Stimulated activated CD4-positive, alpha-beta T cell treated with anti-CD3 and anti-CD28 coated beads, Interleukin-12 subunit alpha, Interleukin-12 subunit beta, amount 100 ng/mL, for 48 hours (primary cell): ENCODE measurements at regions not wholly inside any gene's neighbourhood (a gene's known extent, or its start where the extent isn't known, plus 50 kb on each side); places are given as distances from the start of the nearest gene placed in this dataset.
"Not testable (repeated sequence)": the region's sequence is repeated elsewhere in the genome, so short reads cannot be mapped to it uniquely, and the experiment has no call there.

ENCODE experiments used
- DNase-seq, 3 donors: peaks; one replicate each; pipeline ENCODE4 v3.0.0-alpha.2; 2020; ENCODE audit warnings: low read depth in 2 of 3, low spot score in 1 of 3

GRCh38 chr5:27814286-27814685, 775.9 kb upstream of the CDH9 start:
- DNase-seq = no peak

GRCh38 chr5:27810458-27810857, 772.1 kb upstream of the CDH9 start:
- no peak for DNase-seq

DNA sequence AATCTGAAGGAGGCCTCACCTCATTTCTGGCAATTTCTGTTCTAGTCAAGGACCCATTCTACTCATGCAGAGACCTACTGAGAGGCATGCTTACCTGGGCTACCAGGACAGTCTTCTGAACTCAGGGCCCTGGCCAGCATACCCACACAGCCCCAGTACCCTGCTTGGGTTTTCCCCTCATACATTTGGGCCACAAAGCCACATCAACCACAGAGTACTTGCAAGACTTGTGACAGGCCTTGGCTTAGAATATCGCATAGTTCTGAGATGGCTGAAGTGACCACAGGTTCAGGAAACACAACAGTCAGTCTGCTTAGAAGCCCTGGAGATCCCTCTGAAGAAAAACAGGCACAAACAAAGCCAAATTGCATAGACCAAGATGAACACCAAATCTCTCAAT, 758.8 kb upstream of the CDH9 start:
- DNase-seq = no peak

DNA sequence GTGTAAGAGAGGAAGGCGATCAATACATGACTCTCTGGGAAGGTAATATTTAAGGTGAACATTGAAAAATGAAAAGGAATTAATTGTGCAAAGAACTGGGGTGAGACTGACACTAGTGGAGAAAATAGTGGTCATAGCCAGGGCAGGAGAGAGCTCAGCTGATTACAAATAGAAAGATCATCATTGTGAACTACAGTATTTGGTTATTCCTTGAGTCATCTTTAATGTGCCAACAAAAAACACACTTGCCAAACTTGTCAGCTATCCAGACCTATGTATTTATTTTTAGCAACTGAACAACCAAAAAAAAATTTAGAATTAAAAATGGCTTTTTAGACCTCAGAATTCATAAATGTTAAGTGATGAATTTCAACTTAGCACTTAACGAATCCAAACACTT, 749.8 kb upstream of the CDH9 start:
- no peak for DNase-seq

GRCh38 chr5:27784317-27784716, 745.9 kb upstream of the CDH9 start:
- DNase-seq = no peak

GRCh38 chr5:27778121-27778520, 739.7 kb upstream of the CDH9 start:
- DNase-seq = no peak

- no peak for DNase-seq
Observed at GRCh38 chr5:27773636-27774035, 735.2 kb upstream of the CDH9 start.

GRCh38 chr5:27773166-27773565, 734.8 kb upstream of the CDH9 start:
- no peak for DNase-seq

DNA sequence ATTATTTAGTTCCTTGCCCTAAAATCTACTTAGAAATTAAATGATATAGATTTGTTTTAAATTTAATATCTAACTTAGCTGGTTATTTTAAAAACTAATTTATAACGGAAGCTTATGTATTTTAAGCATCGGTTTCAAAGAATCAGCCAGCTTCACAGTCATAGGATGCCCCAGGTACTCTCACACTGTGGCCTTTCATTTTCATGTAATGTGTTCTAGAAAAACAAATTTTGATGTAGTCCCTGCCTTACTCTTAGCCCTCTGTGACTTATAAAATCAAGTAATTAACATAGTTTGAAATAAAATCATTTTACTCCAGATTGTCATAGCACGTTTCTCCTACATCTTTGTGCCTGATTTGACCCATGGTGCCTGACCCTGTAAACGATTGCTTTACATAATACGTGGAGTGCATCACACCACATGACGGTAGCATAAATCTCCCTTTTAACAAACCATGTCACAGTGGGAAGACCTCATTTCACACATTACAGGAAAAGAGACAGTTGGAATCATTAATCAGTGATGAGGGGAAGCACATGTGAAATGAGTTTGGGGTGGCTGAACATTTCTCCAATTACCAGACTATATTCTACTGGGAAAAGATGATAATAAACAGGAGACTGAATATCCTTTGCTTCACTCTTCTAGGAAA, 731.5 kb upstream of the CDH9 start:
- DNase-seq = no peak

DNA sequence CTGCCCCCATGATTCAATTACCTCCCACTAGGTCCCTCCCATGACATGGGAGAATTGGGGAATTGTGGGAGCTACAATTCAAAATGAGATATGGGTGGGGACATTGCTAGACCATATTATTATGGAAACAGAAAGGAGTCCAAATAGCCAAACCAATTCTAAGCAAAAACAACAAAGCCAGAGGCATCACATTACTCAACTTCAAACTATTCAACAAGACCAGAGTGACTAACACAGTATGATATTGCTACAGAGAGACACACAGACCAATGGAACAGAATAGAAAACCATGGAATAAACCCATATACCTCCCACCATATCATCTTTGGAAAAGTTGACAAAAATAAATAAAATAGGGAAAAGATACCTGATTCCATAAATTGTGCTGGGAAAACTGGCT, 710.5 kb upstream of the CDH9 start:
- no peak for DNase-seq

- DNase-seq = not testable (repeated sequence)
Observed at GRCh38 chr5:27743383-27743979, 705.1 kb upstream of the CDH9 start.

DNA sequence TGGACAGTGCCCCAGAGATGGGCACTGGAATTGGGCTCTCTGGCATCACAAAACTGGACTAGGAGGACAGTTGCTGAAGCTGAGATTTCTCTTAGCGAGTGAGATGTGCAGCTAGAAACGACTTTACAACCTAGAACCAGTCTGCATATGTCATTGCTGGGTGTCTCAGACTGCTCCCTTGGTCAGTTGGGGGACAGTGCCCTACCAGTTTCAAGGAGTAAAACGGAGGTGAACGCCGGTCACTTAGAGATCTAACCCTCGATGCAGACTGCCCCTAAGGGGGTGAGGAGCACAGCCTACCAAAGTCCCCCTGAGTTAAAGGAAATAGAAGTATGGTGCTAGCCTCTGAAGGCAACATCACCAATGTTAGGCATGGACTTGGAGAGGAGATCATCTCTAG, 704.4 kb upstream of the CDH9 start:
- DNase-seq = no peak

DNA sequence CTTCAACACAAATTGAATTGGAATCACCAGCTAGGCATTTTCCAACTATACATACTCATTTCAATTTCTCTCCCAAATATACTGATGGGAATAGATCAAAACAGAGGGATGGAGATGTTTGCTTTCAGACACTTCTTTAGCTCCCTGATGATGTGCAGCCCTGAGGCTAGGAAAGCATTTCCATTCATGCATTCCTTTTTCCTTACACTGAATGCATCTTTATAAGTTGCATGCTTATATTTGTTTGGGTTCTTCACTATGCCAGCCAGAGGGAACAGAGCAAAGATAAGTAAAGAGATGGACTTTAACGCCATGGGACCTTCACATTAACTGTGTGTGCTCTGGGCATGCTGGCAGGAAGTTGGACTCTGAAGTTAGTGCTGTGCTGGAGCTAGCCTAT, 696.5 kb upstream of the CDH9 start:
- no peak for DNase-seq

- no peak for DNase-seq
Observed at GRCh38 chr5:27733237-27733636, 694.9 kb upstream of the CDH9 start.

GRCh38 chr5:27727254-27727653, 688.9 kb upstream of the CDH9 start:
- DNase-seq = no peak

- no peak for DNase-seq
Observed at GRCh38 chr5:27722337-27722736, 684.0 kb upstream of the CDH9 start.

GRCh38 chr5:27708534-27708933, 670.1 kb upstream of the CDH9 start:
- no peak for DNase-seq

DNA sequence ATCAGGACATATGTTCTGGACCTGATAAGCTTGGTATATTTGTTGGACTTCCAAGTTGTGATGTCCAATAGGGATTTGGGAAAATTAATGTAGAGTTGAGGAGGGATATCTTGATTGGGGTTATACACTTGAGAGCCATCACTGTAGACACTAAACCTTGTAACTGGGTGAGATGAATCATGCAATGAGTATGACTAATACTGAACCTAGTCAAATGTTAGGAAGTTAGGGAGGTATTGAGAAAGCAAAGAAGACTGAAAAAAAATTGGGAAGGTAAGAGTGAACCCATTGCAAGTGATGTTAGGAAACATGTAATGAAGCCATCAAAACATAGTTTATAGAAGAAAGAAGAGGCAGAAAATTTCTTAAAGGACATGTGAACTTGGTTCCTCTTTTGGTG, 668.4 kb upstream of the CDH9 start:
- DNase-seq = no peak

DNA sequence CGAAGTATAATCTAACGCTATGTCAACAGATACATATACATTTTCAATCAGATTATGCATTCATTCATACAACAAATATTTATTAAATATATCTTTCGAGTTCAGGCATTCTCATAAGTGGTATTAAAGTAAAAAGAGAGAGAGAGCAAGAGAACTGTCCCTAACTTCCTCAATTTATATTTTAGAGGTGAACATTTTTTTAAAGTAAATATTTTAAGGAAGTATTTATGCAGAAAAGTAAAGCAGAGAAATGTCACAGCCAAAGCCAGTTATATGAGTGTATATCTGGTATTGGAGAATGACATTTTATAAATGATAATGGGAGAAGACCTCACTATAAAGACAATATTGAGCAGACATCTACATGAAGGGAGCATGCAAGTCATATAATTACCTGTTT, 667.3 kb upstream of the CDH9 start:
- DNase-seq = no peak

DNA sequence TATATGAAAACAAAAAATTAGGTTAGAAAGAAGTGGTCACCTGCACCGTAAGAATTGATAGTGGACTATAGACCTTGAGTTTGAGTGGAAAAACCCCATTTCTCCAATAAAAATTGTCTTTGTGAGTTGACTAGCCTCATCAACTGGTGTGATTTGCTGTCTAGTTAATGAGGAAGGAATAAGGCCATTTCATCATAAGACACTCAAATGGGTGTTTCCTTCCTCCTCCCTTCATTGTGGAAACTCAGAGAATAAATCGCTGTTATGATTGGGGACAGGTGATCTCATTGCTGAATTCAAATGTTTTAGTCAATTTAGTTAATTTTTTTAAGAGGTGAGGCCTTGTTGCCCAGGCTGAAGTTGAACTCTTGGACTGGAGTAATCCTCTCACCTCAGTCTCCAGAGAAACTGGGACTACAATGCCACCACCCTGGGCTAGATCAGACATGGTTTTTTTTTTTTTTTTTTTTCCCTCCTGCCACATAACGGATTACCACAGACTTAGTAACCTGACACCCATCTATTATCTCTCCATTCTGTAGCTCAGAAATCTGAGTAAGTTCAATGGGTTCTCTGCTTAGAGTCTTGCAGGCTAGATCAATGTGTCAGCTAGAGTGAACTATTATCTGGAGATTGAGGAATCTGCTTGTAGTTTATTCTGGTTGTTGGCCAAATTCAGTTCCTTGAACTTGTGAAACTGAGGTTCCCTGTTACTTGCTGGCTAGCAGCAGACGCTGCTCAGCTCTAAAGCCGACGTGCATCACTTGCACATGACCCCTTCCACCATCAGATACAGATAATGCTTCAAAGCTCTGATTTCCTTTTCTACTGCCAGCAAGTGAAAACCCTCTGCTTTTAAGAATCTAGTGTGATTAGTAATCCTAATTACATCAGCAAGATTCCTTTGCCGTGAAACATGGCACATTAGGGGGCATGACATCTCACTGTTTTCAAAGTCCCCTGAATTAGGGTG, 663.8 kb upstream of the CDH9 start:
- DNase-seq = no peak

DNA sequence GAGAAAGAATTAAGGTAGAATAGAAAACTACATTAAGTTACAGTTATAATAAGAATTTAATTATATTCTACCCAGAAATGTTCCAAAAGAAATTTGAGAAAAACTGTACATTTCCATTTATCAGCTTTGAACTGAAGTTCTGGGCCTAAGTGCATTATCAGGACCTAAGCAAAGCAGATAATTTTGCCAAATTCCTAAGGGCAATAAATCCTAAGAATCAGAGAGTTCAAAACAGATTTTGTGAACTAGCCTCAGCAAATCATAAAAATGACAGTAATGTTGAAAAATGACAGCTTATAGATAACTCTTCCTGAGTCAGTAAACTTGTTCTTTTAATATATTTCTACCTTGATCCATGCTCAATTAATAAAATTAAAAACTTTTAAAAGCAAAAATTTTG, 662.1 kb upstream of the CDH9 start:
- DNase-seq = no peak

- no peak for DNase-seq
Observed at GRCh38 chr5:27682600-27682999, 644.2 kb upstream of the CDH9 start.
